GM18511 (cell line): ENCODE measurements at regions not wholly inside any gene's neighbourhood (a gene's known extent, or its start where the extent isn't known, plus 50 kb on each side); places are given as distances from the start of the nearest gene placed in this dataset.

Source experiments
- ATAC-seq: cut with Tn5 transposase; IDR thresholded peaks from one replicate; pipeline ENCODE4 v1.9.1; 2021; ENCODE audit warnings: mild to moderate bottlenecking, moderate library complexity; ENCODE audit not compliant: unreplicated experiment

GRCh38 chr2:228722311-228722710 lies 540.8 kb upstream of the SPHKAP start:
- ATAC-seq, result no peak

GRCh38 chr2:228720895-228721294 lies 539.4 kb upstream of the SPHKAP start:
- ATAC-seq, result no peak

GRCh38 chr2:228709788-228710371 lies 528.4 kb upstream of the SPHKAP start:
- ATAC-seq, result no peak

DNA sequence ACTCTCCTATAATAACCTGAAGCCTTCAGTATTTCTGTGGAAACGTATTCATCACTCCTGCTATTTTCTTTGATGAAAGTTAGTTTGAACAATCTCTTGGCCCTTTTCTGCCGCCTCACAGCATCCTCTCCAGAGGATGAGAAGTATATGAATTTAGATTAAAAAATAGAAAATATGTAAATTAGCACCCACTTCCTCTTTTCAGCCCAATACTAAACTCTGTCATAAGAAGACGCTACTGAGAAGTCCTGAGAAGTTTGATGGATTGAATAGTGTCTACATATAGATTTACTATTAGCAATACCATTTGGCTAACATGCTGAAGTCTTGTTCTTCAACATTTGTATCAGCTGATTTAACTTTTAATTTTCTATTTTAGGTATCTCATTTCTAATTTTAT lies 526.4 kb upstream of the SPHKAP start:
- ATAC-seq, result no peak

DNA sequence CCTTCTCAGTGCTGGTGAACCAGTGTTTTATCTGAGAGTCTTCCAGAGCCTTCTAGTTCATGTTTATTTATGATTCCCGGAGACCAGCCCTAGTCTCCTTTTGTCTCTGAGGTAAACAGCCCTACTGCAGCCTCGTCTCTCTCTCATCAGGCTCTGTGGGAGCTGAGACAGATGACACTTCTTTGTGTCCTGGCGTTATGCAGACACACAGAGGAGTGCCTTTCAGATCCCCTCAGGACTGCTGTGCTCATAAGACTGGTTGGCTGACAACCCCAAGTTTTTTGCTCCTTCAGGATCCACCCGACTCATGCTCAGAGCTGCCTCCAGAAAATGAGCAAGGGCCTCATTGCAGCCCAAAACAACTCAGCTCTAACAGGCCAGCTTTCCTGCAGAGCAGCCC lies 523.8 kb upstream of the SPHKAP start:
- no peak for ATAC-seq

GRCh38 chr2:228703152-228703551 lies 521.7 kb upstream of the SPHKAP start:
- no peak for ATAC-seq

DNA sequence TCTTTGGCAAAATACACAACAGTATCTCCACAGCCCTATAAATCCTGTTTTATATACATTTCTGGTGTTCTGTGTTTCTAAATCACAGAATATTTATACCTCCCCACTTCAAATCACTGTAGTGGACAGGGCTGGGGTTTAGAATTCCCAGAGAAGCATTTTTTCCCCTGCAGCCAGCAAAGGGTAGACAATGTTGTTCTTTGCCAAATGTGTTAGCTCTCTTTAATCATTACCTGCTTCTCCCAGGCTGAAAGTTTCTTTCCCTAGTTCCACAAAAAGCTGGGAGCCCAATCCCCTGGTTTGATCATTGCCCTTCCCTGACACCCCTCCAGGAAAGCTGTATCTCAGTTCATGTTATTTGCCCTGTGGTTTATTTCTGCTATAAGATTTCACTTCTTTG lies 520.0 kb upstream of the SPHKAP start:
- no peak for ATAC-seq

GRCh38 chr2:228700638-228701037 lies 519.2 kb upstream of the SPHKAP start:
- no peak for ATAC-seq

GRCh38 chr2:228699888-228700287 lies 518.4 kb upstream of the SPHKAP start:
- ATAC-seq, result no peak

- no peak for ATAC-seq
Observed at GRCh38 chr2:228699400-228699799, 517.9 kb upstream of the SPHKAP start.

DNA sequence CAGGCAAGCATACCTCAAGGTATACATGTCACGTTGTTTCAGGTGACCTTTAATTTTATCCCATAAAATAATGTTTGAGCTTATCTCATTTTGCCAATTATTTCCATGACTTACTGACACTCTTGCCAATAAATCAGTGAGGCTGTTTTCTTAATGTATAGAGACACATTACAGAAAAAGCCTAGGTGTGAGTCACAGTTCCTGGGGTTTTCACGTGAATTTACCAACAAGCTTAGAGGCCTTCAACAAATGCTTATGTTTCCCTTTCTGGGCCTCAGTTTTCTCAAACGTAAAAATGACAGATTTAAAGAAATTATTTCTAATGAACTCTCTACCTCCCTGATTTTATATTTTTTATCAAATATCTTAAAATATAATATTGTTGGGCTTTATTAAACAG lies 517.5 kb upstream of the SPHKAP start:
- no peak for ATAC-seq

GRCh38 chr2:228697456-228697855 lies 516.0 kb upstream of the SPHKAP start:
- ATAC-seq, result no peak

GRCh38 chr2:228690681-228691080 lies 509.2 kb upstream of the SPHKAP start:
- no peak for ATAC-seq

- ATAC-seq, result no peak
Observed at GRCh38 chr2:228689053-228689452, 507.6 kb upstream of the SPHKAP start.

DNA sequence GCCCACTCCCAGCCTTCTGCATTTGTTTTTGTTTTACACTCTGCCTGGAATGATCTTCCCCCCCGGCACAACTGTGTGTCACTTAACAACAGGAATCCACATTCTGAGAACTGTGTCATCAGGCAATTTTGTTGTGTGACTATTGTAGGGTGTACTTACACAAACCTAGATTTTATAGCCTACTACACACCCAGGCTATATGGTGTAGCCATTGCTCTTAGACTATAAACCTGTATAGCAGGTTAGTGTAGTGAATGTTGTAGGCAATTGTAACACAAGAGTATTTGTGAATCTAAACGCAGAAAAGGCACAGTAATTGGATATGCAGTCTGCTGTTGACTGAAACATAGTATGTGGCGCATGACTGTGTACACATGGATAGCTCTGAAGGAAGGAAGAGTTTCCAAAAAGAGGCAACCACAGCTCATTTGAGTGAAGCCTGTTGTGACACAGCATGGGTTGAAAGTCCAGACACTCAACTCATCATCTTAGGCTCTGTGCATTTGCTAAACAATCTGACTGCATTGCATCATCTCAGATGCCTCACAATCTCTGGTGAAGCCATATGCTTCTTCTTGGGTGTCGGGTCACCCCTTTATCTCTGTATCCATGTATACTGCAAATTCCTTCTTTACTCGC lies 506.6 kb upstream of the SPHKAP start:
- ATAC-seq, result no peak

GRCh38 chr2:228681979-228682378 lies 500.5 kb upstream of the SPHKAP start:
- ATAC-seq, result no peak

DNA sequence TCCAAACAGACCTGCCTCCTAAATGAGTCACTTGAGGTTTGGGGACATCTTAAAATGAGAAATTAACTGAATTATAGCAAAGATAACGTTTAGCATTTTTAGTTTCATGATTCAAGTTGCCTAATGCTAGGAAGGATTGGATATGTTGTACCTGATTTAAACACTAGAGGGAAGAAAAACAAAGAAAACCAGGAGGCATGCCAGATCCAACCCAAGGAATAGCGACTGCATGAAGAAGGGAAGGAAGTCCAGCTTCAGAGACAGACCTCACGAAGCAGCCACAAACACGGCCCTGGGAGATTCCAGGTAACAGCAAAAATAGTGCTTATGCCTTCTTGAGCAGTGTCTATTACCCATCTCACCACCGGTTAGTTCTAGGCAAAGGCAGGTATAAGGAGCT lies 499.9 kb upstream of the SPHKAP start:
- ATAC-seq, result no peak

DNA sequence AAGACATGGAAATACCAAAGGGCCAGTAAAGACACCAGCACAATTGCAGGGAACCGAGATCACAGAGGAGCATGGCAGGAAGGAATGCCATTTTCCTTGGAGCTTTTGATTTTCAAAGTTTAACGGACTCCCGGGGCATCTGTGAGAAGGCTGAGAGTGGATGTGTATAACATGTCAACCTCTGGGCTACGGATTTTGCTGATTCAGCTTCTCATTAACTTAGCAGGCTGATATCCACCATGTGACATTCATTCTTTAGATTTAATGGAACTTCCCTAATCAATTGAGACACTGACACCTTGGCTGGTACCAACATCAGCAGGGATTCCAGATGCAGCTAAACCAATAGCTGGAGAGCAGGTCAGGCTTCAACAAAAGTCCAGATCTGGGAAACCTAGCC lies 496.6 kb upstream of the SPHKAP start:
- no peak for ATAC-seq

GRCh38 chr2:228675646-228676045 lies 494.2 kb upstream of the SPHKAP start:
- ATAC-seq, result no peak

DNA sequence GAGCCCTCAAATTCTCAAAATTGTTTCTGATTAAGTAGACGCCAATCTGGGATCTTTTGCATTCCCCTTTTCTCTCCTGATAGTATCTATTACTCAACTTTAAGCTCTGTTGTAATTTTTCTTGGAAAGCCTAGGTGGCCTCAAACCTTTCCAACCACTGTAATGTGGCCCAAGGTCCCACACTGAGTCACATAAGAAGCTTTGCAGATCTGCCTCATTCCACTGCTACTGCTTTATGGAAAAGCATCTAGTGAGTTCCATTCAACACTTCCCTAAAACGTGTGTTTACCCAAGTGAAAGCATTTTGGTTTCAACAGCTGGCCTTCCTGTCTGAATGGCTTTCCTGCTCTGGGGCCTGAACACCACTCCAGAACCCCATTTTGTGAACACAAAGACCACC lies 493.6 kb upstream of the SPHKAP start:
- ATAC-seq, result no peak

- no peak for ATAC-seq
Observed at GRCh38 chr2:228673876-228674554, 492.5 kb upstream of the SPHKAP start.

DNA sequence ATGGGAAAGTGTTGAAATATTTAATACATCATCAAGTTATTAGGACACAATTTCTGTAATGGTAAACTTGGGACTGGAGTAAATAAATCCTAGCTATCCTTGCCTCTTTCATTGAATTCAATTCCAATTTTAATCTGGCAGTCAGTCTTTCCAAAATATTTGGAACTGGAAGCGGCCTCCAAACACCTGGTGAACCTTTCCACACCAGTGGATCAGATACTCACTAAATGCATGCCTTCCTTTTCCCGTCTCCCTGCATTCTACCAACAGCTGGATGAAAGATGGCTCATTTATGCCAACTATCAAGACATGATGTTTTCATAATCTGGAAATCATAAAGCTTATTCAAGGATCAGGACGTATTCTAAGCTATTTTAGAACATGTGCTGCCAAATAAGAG lies 488.2 kb upstream of the SPHKAP start:
- ATAC-seq, result no peak

DNA sequence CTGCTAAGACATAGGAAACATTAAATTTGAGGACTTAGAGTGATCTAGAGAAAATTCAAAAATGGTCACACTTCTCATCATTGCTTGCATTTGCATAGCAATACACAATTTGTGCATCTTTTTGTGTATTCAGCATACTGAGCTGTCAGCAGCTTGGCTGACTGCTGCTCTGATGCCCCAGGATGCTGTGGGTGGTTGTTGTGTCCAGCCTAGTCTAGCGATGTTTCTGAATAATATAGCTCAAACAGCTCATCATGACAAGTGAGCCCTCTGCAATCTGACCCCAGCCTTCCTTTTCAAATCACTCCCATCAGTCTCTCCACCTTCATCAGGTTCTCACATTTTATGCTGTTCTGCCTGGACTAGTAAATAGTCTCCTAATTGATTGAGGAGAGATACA lies 483.7 kb upstream of the SPHKAP start:
- no peak for ATAC-seq
